H1 (cell line): ENCODE measurements at regions not wholly inside any gene's neighbourhood (a gene's known extent, or its start where the extent isn't known, plus 50 kb on each side); places are given as distances from the start of the nearest gene placed in this dataset.

Source experiments
- CTCF ChIA-PET: fragments of 300-600 bp; sonication (Branson Sonifier 250); formaldehyde crosslinking; loops from one replicate; lab custom pipeline; 2021; ENCODE audit not compliant: partially characterized antibody; lab: Charles Lee
- POLR2A ChIA-PET: fragments of 300-600 bp; sonication (Branson Sonifier 250); formaldehyde crosslinking; loops from one replicate; lab custom pipeline; 2021; ENCODE audit warnings: inconsistent platforms; ENCODE audit not compliant: partially characterized antibody; lab: Charles Lee
- DNase-seq, 2 experiments: peaks; one replicate each; pipeline versions ENCODE4 v3.0.0 to v3.0.0-alpha.2; 2010 to 2022; ENCODE audit warnings: low spot score in 2 of 2, low read depth in 1 of 2, mixed read lengths in 1 of 2
- FAIRE-seq: peaks from 2 replicates; lab custom pipeline; 2011; peaks lifted over from hg19 to GRCh38; lab: Jason Lieb, UNC
- H2AFZ ChIP-seq: 2 replicates; pipeline ENCODE4 v1.8.1; 2012; ENCODE audit warnings: low read length, inconsistent platforms
- H2AK5ac ChIP-seq: 2 replicates; pipeline ENCODE4 v1.6.1; 2013; ENCODE audit warnings: low read depth, low read length
- H2BK120ac ChIP-seq: replicated peaks from 2 replicates; pipeline ENCODE3; 2013; ENCODE audit warnings: low read depth, low read length, inconsistent platforms
- H2BK12ac ChIP-seq: 2 replicates; pipeline ENCODE4 v1.6.1; 2013; ENCODE audit warnings: low read depth, low read length
- H2BK15ac ChIP-seq: 2 replicates; pipeline ENCODE4 v1.6.1; 2013; ENCODE audit warnings: low read length
- H2BK20ac ChIP-seq: 2 replicates; pipeline ENCODE4 v1.6.1; 2013; ENCODE audit warnings: low read length
- H2BK5ac ChIP-seq: 2 replicates; pipeline ENCODE4 v1.6.1; 2013; ENCODE audit warnings: low read depth, low read length
- H3K14ac ChIP-seq: 2 replicates; pipeline ENCODE4 v1.6.1; 2013; ENCODE audit warnings: inconsistent platforms; ENCODE audit not compliant: insufficient read length
- H3K18ac ChIP-seq: 2 replicates; pipeline ENCODE4 v1.6.1; 2013; ENCODE audit warnings: low read length; ENCODE audit errors: extremely low read depth
- H3K23ac ChIP-seq: 2 replicates; pipeline ENCODE4 v1.6.1; 2013; ENCODE audit warnings: inconsistent platforms; ENCODE audit not compliant: insufficient read length
- H3K23me2 ChIP-seq: 2 replicates; pipeline ENCODE4 v1.6.1; 2013; ENCODE audit warnings: low read depth, low read length
- H3K27ac ChIP-seq: 2 replicates; pipeline ENCODE4 v1.6.1; 2011; ENCODE audit warnings: low read depth, low read length, inconsistent platforms
- H3K27me3 ChIP-seq, 4 experiments: replicated peaks in 1 of 4; 1 replicate in 1 of 4; 2 replicates in 3 of 4; pipeline versions ENCODE4 v1.6.1 to v1.8.1; 2011 to 2013; ENCODE audit warnings: low read length in 3 of 4, mild to moderate bottlenecking in 3 of 4, inconsistent platforms in 2 of 4, mixed read lengths in 2 of 4, moderate library complexity in 1 of 4; ENCODE audit not compliant: control insufficient read depth in 3 of 4, insufficient read depth in 3 of 4; ENCODE audit errors: extremely low read depth in 1 of 4
- H3K36me3 ChIP-seq, 4 experiments: 2 replicates each; pipeline versions ENCODE4 v1.6.1 to v1.8.1; 2011 to 2013; ENCODE audit warnings: mild to moderate bottlenecking in 4 of 4, low read length in 3 of 4, moderate library complexity in 2 of 4, control low read depth in 1 of 4, inconsistent platforms in 1 of 4; ENCODE audit not compliant: insufficient read depth in 4 of 4, control insufficient read depth in 2 of 4
- H3K4ac ChIP-seq: replicated peaks from 2 replicates; pipeline ENCODE3; 2013; ENCODE audit warnings: low read length, low read depth, mixed read lengths, inconsistent platforms; ENCODE audit not compliant: insufficient read length
- H3K4me1 ChIP-seq, 4 experiments: replicated peaks in 1 of 4; 1 replicate in 1 of 4; 2 replicates in 3 of 4; pipeline versions ENCODE4 v1.6.1 to v1.8.1; 2011 to 2013; ENCODE audit warnings: low read length in 3 of 4, inconsistent platforms in 2 of 4, mixed read lengths in 1 of 4; ENCODE audit not compliant: insufficient read depth in 4 of 4, control insufficient read depth in 3 of 4
- H3K4me2 ChIP-seq, 2 experiments: 2 replicates each; pipeline versions ENCODE4 v1.6.1 to v1.8.1; 2011 to 2013; ENCODE audit warnings: low read depth in 2 of 2, low read length in 2 of 2, control low read depth in 1 of 2, inconsistent platforms in 1 of 2, mild to moderate bottlenecking in 1 of 2; ENCODE audit not compliant: insufficient read depth in 1 of 2
- H3K4me3 ChIP-seq, 4 experiments: fragments of 200-600, 300-600 bp in 1 of 4; sonication (generic), shearing (Covaris generic), sonication (Bioruptor Twin) in 1 of 4; 2 replicates each; pipeline versions ENCODE4 v1.5.1 to v1.8.1; 2011 to 2016; ENCODE audit warnings: low read length in 4 of 4, low read depth in 3 of 4, control low read depth in 2 of 4, inconsistent platforms in 2 of 4, mild to moderate bottlenecking in 2 of 4, mixed read lengths in 1 of 4, moderate library complexity in 1 of 4; ENCODE audit not compliant: insufficient read depth in 2 of 4; ENCODE audit errors: extremely low read depth in 1 of 4
- H3K56ac ChIP-seq: replicated peaks from 2 replicates; pipeline ENCODE3; 2013; ENCODE audit warnings: low read depth, mild to moderate bottlenecking, mixed read lengths, low read length, inconsistent platforms; ENCODE audit not compliant: insufficient read length
- H3K79me1 ChIP-seq: 2 replicates; pipeline ENCODE4 v1.6.1; 2013; ENCODE audit warnings: low read depth, low read length, control low read depth
- H3K79me2 ChIP-seq, 2 experiments: 2 replicates each; pipeline versions ENCODE4 v1.6.1 to v1.8.1; 2012 to 2013; ENCODE audit warnings: low read length in 2 of 2, mild to moderate bottlenecking in 2 of 2, inconsistent platforms in 1 of 2; ENCODE audit not compliant: insufficient read depth in 2 of 2, control insufficient read depth in 1 of 2
- H3K9ac ChIP-seq, 4 experiments: replicated peaks in 1 of 4; 1 replicate in 1 of 4; 2 replicates in 3 of 4; pipeline versions ENCODE4 v1.6.1 to v1.8.1; 2011 to 2013; ENCODE audit warnings: low read depth in 3 of 4, low read length in 3 of 4, control low read depth in 2 of 4, mild to moderate bottlenecking in 2 of 4, moderate library complexity in 2 of 4, inconsistent platforms in 1 of 4; ENCODE audit errors: extremely low read depth in 1 of 4
- H3K9me3 ChIP-seq, 2 experiments: 2 replicates each; pipeline versions ENCODE4 v1.6.1 to v1.8.1; 2012 to 2013; ENCODE audit warnings: mild to moderate bottlenecking in 2 of 2, moderate library complexity in 2 of 2, control low read depth in 1 of 2, inconsistent platforms in 1 of 2, low read depth in 1 of 2, low read length in 1 of 2, mixed read lengths in 1 of 2; ENCODE audit not compliant: insufficient read depth in 2 of 2
- H4K20me1 ChIP-seq, 2 experiments: replicated peaks in 1 of 2; 2 replicates each; pipeline versions ENCODE3 to v1.8.1; 2011 to 2013; ENCODE audit warnings: inconsistent platforms in 2 of 2, low read length in 2 of 2, mild to moderate bottlenecking in 1 of 2; ENCODE audit not compliant: insufficient read depth in 2 of 2, control insufficient read depth in 1 of 2
- H4K5ac ChIP-seq: 2 replicates; pipeline ENCODE4 v1.6.1; 2013; ENCODE audit warnings: low read length, low read depth, mixed read lengths, inconsistent platforms; ENCODE audit not compliant: insufficient read length
- H4K8ac ChIP-seq: 2 replicates; pipeline ENCODE4 v1.8.0; 2013; ENCODE audit warnings: mild to moderate bottlenecking, moderate library complexity, low read length, inconsistent platforms; ENCODE audit not compliant: insufficient read depth; ENCODE audit errors: extremely low read depth
- H4K91ac ChIP-seq: replicated peaks from 2 replicates; pipeline ENCODE3; 2013; ENCODE audit warnings: low read length, mixed read lengths, inconsistent platforms; ENCODE audit not compliant: insufficient read length
- CHD2 ChIP-seq: IDR thresholded peaks from 2 replicates; pipeline ENCODE4 v1.6.1; 2012; ENCODE audit warnings: low read length, improper control_type of control experiment
- CTBP2 ChIP-seq: IDR thresholded peaks from 2 replicates; pipeline ENCODE4 v1.7.0; 2011; ENCODE audit warnings: borderline replicate concordance, mild to moderate bottlenecking, moderate library complexity, mixed read lengths, low read length; ENCODE audit not compliant: insufficient read depth, insufficient read length
- JUND ChIP-seq: IDR thresholded peaks from 2 replicates; pipeline ENCODE4 v1.6.1; 2011; ENCODE audit warnings: mild to moderate bottlenecking, improper control_type of control experiment, low read length
- KDM1A ChIP-seq: fragments of 200-600, 300-600 bp; sonication (generic); IDR thresholded peaks from 2 replicates; pipeline ENCODE4 v1.7.1; 2016; ENCODE audit warnings: mild to moderate bottlenecking, low read length, borderline replicate concordance
- POU5F1 ChIP-seq: IDR thresholded peaks from 2 replicates; pipeline ENCODE4 v1.6.1; 2011; ENCODE audit warnings: low read depth, mild to moderate bottlenecking, low read length, moderate library complexity
- RXRA ChIP-seq: IDR thresholded peaks from 2 replicates; pipeline ENCODE4 v1.6.1; 2011; ENCODE audit warnings: low read depth, mild to moderate bottlenecking, low read length, moderate library complexity; ENCODE audit not compliant: insufficient read depth
- SP1 ChIP-seq: IDR thresholded peaks from 2 replicates; pipeline ENCODE4 v1.6.1; 2011; ENCODE audit warnings: low read depth, low read length
- SRF ChIP-seq: IDR thresholded peaks from 2 replicates; pipeline ENCODE4 v1.6.1; 2011; ENCODE audit warnings: mild to moderate bottlenecking, low read depth, low read length, moderate library complexity
- TEAD4 ChIP-seq: IDR thresholded peaks from 2 replicates; pipeline ENCODE4 v1.6.1; 2012; ENCODE audit warnings: low read depth, low read length, inconsistent platforms, mixed read lengths
- WGBS, 2 experiments: shearing (Covaris generic) in 1 of 2; methylation state at CpG; one replicate each; pipeline versions ENCODE4 v1.1.6 to v1.1.7; 2013 to 2015; ENCODE audit warnings: low lambda C conversion rate in 2 of 2, mixed read lengths in 2 of 2, inconsistent platforms in 1 of 2, low coverage in 1 of 2, missing lambda C conversion rate in 1 of 2; ENCODE audit not compliant: insufficient replicate concordance in 2 of 2, insufficient coverage in 1 of 2, insufficient read length in 1 of 2; ENCODE audit errors: extremely low coverage in 1 of 2, missing lambda C conversion rate in 1 of 2; 5-methylcytosine and 5-hydroxymethylcytosine counted together
- TF ChIP-seq, protein P1 (sequence below), 3 experiments: IDR thresholded peaks; 1 replicate in 2 of 3; 2 replicates in 1 of 3; pipeline versions ENCODE4 v1.5.1 to v1.6.1; 2011; ENCODE audit warnings: low read length in 3 of 3, mild to moderate bottlenecking in 3 of 3, inconsistent platforms in 2 of 3, low read depth in 1 of 3, moderate library complexity in 1 of 3; ENCODE audit not compliant: insufficient read depth in 1 of 3; ENCODE audit errors: control extremely low read depth in 1 of 3
- TF ChIP-seq, protein P2 (sequence below): IDR thresholded peaks from 2 replicates; pipeline ENCODE4 v1.6.1; 2012; ENCODE audit warnings: inconsistent platforms
- TF ChIP-seq, protein P3 (sequence below): IDR thresholded peaks from 2 replicates; pipeline ENCODE4 v1.6.1; 2012; ENCODE audit warnings: inconsistent platforms

DNA sequence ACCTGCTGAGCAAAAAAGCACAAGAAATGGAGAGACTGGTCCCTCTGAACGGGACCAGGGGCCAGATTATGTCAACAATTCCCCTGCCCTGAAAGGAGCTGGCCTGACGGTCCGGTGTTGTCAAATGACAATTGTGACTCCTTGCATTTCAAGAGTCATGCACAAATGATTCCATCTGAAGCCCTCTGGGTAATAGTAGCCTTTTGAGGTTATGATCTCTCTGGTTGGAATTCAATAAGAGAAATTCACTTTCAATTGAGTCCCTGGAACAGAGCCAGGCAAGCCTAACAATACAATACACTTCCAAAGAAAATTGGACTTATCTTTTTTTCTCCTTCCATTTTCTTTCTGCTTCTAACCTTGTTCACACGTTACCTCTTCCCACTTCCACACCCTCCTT lies 116.9 kb downstream of the C1D start:
- Histone ChIP-seq H4K20me1 (no peaks in the 10 kb centered on the region), H2BK120ac (no peak overlapping the region), H3K23me2 (no peaks in the 10 kb centered on the region; the same call in 1 of the 2 replicates), H2AK5ac (no peak overlapping the region), H3K79me1 (no peaks in the 10 kb centered on the region), H3K23ac (no peak overlapping the region), H3K4me2 (no peak overlapping the region), H2AFZ (no peak overlapping the region), H3K79me2 (no peaks in the 10 kb centered on the region), H3K4me3 (no peak overlapping the region), H4K8ac (no peak overlapping the region), H2BK5ac (no peak overlapping the region), H3K4ac (no peak overlapping the region), H3K9ac (no peak overlapping the region), H2BK15ac (no peak overlapping the region), H4K5ac (no peak overlapping the region), H3K18ac (no peak overlapping the region), H3K27ac (no peak overlapping the region), H2BK12ac (no peak overlapping the region), H3K14ac (no peak overlapping the region), H3K36me3 (no peaks in the 10 kb centered on the region), H4K91ac (no peak overlapping the region), H3K9me3 (0 out of 4 replicates have a peak, but pooled peaks cover 0 to 5% of the 10 kb centered on the region in 2 experiments), H3K56ac (no peak overlapping the region), H3K4me1 (no peaks in the 10 kb centered on the region), H3K27me3 (no peaks in the 10 kb centered on the region), H2BK20ac (no peak overlapping the region)
- CTCF ChIA-PET: no interaction called here
- no peak for DNase-seq
- no peak for FAIRE-seq
- WGBS, 2 experiments: 84% methylated on average over 4 of the region's 4 CpGs; no CpG with 5 or more reads in 1 of the 2 experiments
- POLR2A ChIA-PET: no interaction called here
- no peak for TF ChIP-seq KDM1A
- TF ChIP-seq, protein P1, sequence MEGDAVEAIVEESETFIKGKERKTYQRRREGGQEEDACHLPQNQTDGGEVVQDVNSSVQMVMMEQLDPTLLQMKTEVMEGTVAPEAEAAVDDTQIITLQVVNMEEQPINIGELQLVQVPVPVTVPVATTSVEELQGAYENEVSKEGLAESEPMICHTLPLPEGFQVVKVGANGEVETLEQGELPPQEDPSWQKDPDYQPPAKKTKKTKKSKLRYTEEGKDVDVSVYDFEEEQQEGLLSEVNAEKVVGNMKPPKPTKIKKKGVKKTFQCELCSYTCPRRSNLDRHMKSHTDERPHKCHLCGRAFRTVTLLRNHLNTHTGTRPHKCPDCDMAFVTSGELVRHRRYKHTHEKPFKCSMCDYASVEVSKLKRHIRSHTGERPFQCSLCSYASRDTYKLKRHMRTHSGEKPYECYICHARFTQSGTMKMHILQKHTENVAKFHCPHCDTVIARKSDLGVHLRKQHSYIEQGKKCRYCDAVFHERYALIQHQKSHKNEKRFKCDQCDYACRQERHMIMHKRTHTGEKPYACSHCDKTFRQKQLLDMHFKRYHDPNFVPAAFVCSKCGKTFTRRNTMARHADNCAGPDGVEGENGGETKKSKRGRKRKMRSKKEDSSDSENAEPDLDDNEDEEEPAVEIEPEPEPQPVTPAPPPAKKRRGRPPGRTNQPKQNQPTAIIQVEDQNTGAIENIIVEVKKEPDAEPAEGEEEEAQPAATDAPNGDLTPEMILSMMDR (IDR thresholded peaks at IDR 0.05; ENCODE audit: control extremely low read depth in 1 of 3, insufficient read depth in 1 of 3, low read depth in 1 of 3, low read length in 3 of 3): no peak
- no peak for TF ChIP-seq SRF
- TF ChIP-seq, protein P2, sequence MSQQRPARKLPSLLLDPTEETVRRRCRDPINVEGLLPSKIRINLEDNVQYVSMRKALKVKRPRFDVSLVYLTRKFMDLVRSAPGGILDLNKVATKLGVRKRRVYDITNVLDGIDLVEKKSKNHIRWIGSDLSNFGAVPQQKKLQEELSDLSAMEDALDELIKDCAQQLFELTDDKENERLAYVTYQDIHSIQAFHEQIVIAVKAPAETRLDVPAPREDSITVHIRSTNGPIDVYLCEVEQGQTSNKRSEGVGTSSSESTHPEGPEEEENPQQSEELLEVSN: no peak
- no peak for TF ChIP-seq SP1
- TF ChIP-seq, protein P3, sequence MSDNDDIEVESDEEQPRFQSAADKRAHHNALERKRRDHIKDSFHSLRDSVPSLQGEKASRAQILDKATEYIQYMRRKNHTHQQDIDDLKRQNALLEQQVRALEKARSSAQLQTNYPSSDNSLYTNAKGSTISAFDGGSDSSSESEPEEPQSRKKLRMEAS: no peak
- TF ChIP-seq POU5F1: no peak
- no peak for TF ChIP-seq CTBP2
- TF ChIP-seq JUND: no peak
- no peak for TF ChIP-seq RXRA
- no peak for TF ChIP-seq TEAD4
- no peak for TF ChIP-seq CHD2
